ENCODE measurements at regions not wholly inside any gene's neighbourhood (a gene's known extent, or its start where the extent isn't known, plus 50 kb on each side); places are given as distances from the start of the nearest gene placed in this dataset.

DNA sequence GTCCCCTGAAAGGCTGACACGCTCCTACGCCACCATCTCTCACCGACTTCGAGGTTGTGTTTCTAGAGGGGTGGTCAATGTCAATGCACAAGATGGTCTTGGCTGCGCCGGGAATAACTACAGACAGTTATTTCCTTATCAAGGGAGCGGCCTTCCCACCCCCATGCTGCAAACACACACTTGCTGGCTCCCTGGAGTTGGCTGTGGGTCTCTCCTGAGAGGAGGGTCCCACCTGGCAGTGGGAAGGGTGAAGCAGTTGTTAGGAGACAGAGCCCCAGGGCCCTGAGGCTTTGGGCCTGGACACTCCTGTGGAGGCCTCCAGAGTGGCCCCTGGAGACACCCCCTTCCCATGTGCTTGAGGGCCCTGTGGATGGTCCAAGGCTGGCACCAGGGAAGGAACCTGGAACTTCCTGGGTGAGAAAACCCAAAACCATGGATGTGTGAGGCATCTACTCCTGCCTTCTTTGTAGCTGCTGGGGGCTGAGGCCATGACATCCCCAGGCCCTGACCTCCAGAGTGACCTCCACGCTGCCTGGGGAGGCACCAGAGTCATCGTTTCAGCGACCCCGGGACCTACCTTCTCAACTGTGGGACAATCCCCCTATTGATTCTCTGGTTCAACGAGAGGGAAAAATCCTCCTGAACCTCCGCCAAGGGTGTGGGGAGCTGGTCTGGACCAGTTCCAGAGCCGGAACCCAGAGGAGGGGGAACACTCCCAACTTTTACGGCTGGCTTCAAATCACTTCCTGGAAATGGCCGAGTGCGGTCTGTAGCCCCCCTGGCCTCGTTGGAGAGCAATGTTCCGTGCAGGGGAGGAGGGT, 101.1 kb upstream of the COL5A1 start:
- Histone ChIP-seq H3K27me3 (ENCODE audit: insufficient read depth, low read length, poor library complexity, severe bottlenecking) (no peaks in the 10 kb centered on the region), H3K4me1 (ENCODE audit: insufficient read depth, low read length, poor library complexity, severe bottlenecking) (no peaks in the 10 kb centered on the region)
- TF ChIP-seq, protein P1, sequence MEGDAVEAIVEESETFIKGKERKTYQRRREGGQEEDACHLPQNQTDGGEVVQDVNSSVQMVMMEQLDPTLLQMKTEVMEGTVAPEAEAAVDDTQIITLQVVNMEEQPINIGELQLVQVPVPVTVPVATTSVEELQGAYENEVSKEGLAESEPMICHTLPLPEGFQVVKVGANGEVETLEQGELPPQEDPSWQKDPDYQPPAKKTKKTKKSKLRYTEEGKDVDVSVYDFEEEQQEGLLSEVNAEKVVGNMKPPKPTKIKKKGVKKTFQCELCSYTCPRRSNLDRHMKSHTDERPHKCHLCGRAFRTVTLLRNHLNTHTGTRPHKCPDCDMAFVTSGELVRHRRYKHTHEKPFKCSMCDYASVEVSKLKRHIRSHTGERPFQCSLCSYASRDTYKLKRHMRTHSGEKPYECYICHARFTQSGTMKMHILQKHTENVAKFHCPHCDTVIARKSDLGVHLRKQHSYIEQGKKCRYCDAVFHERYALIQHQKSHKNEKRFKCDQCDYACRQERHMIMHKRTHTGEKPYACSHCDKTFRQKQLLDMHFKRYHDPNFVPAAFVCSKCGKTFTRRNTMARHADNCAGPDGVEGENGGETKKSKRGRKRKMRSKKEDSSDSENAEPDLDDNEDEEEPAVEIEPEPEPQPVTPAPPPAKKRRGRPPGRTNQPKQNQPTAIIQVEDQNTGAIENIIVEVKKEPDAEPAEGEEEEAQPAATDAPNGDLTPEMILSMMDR (conservative IDR thresholded peaks at IDR 0.05; ENCODE audit: low read length) = no peak
- no peak for TF ChIP-seq EZH2phosphoT487 (IDR thresholded peaks at IDR 0.05; ENCODE audit: borderline replicate concordance)

DNA sequence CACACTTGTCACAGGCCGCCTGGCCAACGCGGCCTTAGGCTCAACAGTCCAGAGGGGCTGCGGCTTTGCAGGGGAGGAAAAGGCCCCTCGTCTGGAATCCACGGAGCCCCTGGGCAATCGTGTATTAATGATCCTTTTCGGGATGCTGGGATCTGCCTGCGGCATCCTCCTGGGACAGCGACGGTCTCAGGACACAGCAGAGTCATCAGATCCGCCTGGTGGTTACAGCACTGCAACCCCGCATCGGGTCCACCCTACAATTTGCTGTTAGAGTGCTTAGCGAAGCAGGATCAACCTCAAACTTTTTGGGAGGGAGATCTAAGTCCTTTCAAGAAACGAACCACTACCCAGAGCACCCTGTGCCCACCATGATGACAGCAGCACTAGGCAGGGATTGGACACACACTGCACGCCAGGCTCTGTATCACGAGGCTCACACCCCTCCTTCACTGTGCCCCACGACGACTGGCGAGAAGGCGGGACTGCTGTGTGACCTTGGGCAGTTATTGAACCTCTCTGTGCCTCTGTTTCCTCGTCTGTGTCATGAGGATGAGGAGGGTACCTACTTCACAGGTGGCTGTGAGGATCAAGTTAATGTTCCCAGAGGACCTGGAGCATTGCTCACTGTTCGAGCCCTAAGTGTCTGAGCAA, 100.4 kb upstream of the COL5A1 start:
- H3K4me2 ChIP-seq (ENCODE audit: low read depth, low read length, poor library complexity, severe bottlenecking) = no peak overlapping the region
- H3K4me3 ChIP-seq (ENCODE audit: low read length, poor library complexity, severe bottlenecking) = no peak overlapping the region
- H4K20me1 ChIP-seq (ENCODE audit: insufficient read depth, low read length, poor library complexity, severe bottlenecking) = no peaks in the 10 kb centered on the region
- no peaks in the 10 kb centered on the region for H3K36me3 ChIP-seq (ENCODE audit: insufficient read depth, low read length)
- no peaks in the 10 kb centered on the region for H3K9me3 ChIP-seq (ENCODE audit: insufficient read depth, low read depth, low read length)
- H3F3A ChIP-seq (ENCODE audit: low read depth) = no peaks in the 10 kb centered on the region
- H3K9me2 ChIP-seq (replicated peaks; ENCODE audit: low read depth, low read length) = no peaks in the 10 kb centered on the region
- TF ChIP-seq, protein P1 (conservative IDR thresholded peaks at IDR 0.05; ENCODE audit: low read length) = no peak
- TF ChIP-seq EZH2phosphoT487 (IDR thresholded peaks at IDR 0.05; ENCODE audit: borderline replicate concordance) = no peak
- no peaks in the 10 kb centered on the region for H3K27me3 ChIP-seq (ENCODE audit: insufficient read depth, low read length, poor library complexity, severe bottlenecking)
- no peaks in the 10 kb centered on the region for H3K4me1 ChIP-seq (ENCODE audit: insufficient read depth, low read length, poor library complexity, severe bottlenecking)
- no peaks in the 10 kb centered on the region for H3K79me2 ChIP-seq (ENCODE audit: insufficient read depth, low read length)
- no peak overlapping the region for H2AFZ ChIP-seq (ENCODE audit: low read length)
- H3K9ac ChIP-seq (ENCODE audit: low read depth, low read length, poor library complexity, severe bottlenecking) = no peak overlapping the region

More for the DNA sequence above, 101.1 kb upstream of the COL5A1 start:
- H4K20me1 ChIP-seq (ENCODE audit: insufficient read depth, low read length, poor library complexity, severe bottlenecking) = no peaks in the 10 kb centered on the region
- H3F3A ChIP-seq (ENCODE audit: low read depth) = no peaks in the 10 kb centered on the region
- no peak overlapping the region for H3K4me3 ChIP-seq (ENCODE audit: low read length, poor library complexity, severe bottlenecking)
- no peak overlapping the region for H3K4me2 ChIP-seq (ENCODE audit: low read depth, low read length, poor library complexity, severe bottlenecking)
- H3K36me3 ChIP-seq (ENCODE audit: insufficient read depth, low read length) = no peaks in the 10 kb centered on the region
- H3K9me3 ChIP-seq (ENCODE audit: insufficient read depth, low read depth, low read length) = no peaks in the 10 kb centered on the region
- no peak overlapping the region for H3K9ac ChIP-seq (ENCODE audit: low read depth, low read length, poor library complexity, severe bottlenecking)
- no peaks in the 10 kb centered on the region for H3K79me2 ChIP-seq (ENCODE audit: insufficient read depth, low read length)
- H3K9me2 ChIP-seq (replicated peaks; ENCODE audit: low read depth, low read length) = no peaks in the 10 kb centered on the region
- H2AFZ ChIP-seq (ENCODE audit: low read length) = no peak overlapping the region

DNA sequence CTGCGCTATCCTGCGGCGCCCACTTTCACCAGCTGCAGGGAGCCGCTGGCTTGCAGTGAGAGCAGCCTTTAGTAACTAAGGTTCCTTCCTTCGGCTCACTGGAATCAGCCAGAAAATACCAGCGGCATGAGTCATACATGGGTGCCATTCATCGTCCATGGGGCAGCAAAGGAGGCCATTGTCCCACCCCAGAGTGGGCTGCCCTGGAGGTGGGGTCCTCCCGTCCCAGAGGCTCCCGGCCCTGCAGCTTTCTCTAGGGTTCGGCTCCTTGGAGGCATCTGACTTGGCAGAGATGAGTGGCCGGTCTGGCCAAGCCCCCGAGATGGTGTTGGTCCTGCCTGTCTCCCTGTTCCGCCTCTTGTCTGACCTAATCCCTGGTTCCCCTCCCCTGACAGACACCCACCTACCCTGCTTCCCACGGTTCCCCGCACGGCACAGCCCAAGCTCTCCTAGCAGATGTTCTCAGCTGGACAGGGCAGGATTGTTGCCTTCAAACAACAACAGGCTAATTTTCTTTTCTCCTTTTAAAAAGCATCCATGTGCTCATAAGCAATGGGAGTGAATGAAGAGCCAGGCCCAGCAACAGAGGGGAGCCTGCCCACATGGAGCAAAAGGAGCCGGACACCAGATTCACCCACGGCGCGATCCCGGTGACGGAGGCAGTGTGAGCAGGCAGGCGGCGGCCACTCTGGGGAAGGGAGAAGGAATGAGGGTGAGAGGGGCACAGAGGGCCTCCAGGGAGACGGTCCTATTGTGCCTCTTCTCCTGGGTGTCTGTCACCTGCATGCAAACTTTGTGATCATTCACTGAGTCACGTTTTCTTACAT, 97.0 kb upstream of the COL5A1 start:
- H3K4me1 ChIP-seq (ENCODE audit: insufficient read depth, low read length, poor library complexity, severe bottlenecking) = no peaks in the 10 kb centered on the region
- H3K27me3 ChIP-seq (ENCODE audit: insufficient read depth, low read length, poor library complexity, severe bottlenecking) = no peaks in the 10 kb centered on the region
- H4K20me1 ChIP-seq (ENCODE audit: insufficient read depth, low read length, poor library complexity, severe bottlenecking) = no peaks in the 10 kb centered on the region
- H3K36me3 ChIP-seq (ENCODE audit: insufficient read depth, low read length) = no peaks in the 10 kb centered on the region
- H3K4me3 ChIP-seq (ENCODE audit: low read length, poor library complexity, severe bottlenecking) = no peak overlapping the region
- H3K9me3 ChIP-seq (ENCODE audit: insufficient read depth, low read depth, low read length) = no peaks in the 10 kb centered on the region
- no peak overlapping the region for H2AFZ ChIP-seq (ENCODE audit: low read length)
- TF ChIP-seq, protein P1 (conservative IDR thresholded peaks at IDR 0.05; ENCODE audit: low read length) = no peak
- no peak for TF ChIP-seq EZH2phosphoT487 (IDR thresholded peaks at IDR 0.05; ENCODE audit: borderline replicate concordance)
- no peaks in the 10 kb centered on the region for H3F3A ChIP-seq (ENCODE audit: low read depth)
- no peaks in the 10 kb centered on the region for H3K79me2 ChIP-seq (ENCODE audit: insufficient read depth, low read length)
- H3K9ac ChIP-seq (ENCODE audit: low read depth, low read length, poor library complexity, severe bottlenecking) = no peak overlapping the region
- H3K9me2 ChIP-seq (replicated peaks; ENCODE audit: low read depth, low read length) = no peaks in the 10 kb centered on the region
- H3K4me2 ChIP-seq (ENCODE audit: low read depth, low read length, poor library complexity, severe bottlenecking) = no peak overlapping the region
